ENCODE measurements at regions not wholly inside any gene's neighbourhood (a gene's known extent, or its start where the extent isn't known, plus 50 kb on each side); places are given as distances from the start of the nearest gene placed in this dataset.

DNA sequence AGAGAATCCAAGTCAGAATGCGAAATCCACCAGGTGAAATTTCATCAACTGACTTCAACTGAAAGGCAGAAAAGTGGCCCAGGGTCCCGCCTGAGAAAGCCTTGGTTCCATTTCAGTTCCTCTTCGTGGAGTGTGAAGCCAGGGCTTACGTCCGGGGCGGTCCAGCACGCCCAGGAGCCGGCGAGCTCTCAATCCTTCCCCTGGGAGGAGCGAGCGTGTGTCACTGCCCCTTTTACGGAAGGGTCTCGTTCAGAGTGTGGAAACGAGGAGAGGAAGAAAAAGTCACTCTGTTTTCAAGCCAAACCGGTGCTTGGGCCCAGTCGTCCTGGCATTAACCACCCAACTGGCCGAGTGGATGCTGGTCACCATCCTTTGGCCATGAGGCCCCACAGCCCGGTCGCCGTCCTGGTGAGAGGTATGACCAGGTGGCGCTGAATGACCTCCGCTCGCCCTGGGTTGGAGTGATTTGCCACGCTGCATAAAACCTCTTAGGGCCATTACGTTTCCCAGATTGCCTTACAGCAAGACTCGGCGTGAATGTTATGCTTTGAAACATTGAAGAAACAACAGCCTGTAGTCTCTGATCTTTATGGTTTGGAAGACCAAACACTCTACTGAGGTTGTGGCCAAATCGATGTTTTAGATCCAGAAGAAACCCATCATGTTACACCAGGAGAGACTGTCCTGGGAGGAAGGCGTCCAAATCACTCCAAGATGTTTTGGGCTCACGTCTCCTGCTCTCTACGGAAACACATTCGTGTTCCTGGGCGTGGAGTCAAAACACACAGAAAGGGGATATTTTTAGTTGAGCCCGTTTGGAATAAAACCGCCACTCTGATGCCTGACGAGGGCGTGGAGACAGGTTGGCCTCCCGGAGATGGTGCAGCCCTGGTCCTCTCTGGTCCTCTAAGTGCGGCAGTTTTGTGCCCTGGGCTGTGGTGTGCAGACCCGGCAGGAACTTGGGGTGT is 93.6 kb upstream of the ACTRT2 start (continued):
- TF ChIP-seq MAFK (IDR thresholded peaks at IDR 0.05; ENCODE audit: low read depth, low read length), result no peak

DNA sequence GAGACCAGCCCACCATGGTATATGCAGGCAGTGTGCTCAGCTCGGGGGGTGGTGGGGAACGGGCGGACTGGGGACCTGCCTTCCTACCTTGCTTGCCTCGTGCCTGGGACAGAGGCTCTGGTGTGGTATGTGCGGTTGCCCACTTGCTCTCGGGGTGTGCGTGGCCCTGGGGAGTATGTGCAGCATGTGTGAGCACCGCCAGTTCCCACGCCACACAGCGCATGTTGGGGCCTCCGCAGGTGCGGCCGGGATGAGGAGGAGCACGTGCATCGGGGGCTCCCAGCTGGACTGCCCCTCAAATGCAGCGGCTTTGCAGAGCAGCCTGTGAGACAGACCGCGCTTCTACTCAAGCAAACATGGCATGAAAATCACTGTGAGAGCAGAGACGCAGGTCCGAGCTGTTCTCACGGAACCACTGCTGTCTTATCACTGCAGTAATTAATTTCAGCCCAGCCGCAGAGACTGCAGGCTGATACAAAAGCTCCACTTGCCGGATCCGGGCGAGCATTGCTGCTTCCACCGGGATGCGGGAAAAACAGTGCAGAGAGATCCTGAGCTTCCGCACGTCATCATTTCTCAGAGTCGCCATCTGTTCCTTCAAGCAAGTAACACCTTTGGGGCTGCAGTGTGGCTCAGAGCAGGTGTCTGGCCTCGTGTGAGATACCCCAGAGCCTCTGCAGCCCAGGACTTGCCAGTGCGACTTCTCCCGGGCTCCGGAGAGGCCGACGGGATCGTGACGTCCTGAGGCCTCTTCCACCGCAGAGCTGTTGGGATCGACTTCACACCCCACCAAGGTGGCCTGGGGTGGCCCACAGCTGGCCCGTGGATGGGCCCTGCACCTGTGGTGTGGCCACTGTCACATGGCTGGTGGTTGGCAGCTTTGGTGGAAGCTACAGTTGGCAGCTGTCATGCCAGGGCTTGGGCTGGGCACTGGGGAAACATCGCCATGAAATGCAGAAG is 92.6 kb upstream of the ACTRT2 start:
- TF ChIP-seq RAD21 (IDR thresholded peaks at IDR 0.05; ENCODE audit: low read length), result no peak
- TF ChIP-seq, protein P1, sequence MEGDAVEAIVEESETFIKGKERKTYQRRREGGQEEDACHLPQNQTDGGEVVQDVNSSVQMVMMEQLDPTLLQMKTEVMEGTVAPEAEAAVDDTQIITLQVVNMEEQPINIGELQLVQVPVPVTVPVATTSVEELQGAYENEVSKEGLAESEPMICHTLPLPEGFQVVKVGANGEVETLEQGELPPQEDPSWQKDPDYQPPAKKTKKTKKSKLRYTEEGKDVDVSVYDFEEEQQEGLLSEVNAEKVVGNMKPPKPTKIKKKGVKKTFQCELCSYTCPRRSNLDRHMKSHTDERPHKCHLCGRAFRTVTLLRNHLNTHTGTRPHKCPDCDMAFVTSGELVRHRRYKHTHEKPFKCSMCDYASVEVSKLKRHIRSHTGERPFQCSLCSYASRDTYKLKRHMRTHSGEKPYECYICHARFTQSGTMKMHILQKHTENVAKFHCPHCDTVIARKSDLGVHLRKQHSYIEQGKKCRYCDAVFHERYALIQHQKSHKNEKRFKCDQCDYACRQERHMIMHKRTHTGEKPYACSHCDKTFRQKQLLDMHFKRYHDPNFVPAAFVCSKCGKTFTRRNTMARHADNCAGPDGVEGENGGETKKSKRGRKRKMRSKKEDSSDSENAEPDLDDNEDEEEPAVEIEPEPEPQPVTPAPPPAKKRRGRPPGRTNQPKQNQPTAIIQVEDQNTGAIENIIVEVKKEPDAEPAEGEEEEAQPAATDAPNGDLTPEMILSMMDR (conservative IDR thresholded peaks at IDR 0.05; ENCODE audit: low read depth, low read length), result no peak
- no peak for TF ChIP-seq POLR2A (IDR thresholded peaks at IDR 0.05; ENCODE audit: low read depth, low read length)
- no peak for TF ChIP-seq RFX5 (IDR thresholded peaks at IDR 0.05; ENCODE audit: low read depth, low read length)
- TF ChIP-seq, protein P2, sequence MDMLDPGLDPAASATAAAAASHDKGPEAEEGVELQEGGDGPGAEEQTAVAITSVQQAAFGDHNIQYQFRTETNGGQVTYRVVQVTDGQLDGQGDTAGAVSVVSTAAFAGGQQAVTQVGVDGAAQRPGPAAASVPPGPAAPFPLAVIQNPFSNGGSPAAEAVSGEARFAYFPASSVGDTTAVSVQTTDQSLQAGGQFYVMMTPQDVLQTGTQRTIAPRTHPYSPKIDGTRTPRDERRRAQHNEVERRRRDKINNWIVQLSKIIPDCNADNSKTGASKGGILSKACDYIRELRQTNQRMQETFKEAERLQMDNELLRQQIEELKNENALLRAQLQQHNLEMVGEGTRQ (IDR thresholded peaks at IDR 0.05; ENCODE audit: low read depth, low read length), result no peak
- Histone ChIP-seq H3K27me3 (ENCODE audit: control insufficient read depth, insufficient read depth, low read length) (no peaks in the 10 kb centered on the region), H2AK9ac (replicated peaks; ENCODE audit: low read depth, low read length, poor library complexity) (no peak overlapping the region), H3K4me2 (ENCODE audit: low read depth, low read length) (no peak overlapping the region), H2AFZ (replicated peaks; ENCODE audit: low read length, poor library complexity) (no peak overlapping the region), H3K56ac (ENCODE audit: extremely low read depth, insufficient read depth, low read length) (no peak overlapping the region), H4K8ac (ENCODE audit: low read depth in 2 of 2, low read length in 2 of 2) (no peak overlapping the region), H3K79me1 (ENCODE audit: low read depth in 1 of 2, low read length in 2 of 2) (no peaks in the 10 kb centered on the region), H3K9me1 (ENCODE audit: insufficient read depth, low read length) (no peaks in the 10 kb centered on the region), H2BK20ac (ENCODE audit: low read depth, low read length) (no peak overlapping the region), H3K4ac (ENCODE audit: low read depth, low read length) (no peak overlapping the region), H3K14ac (replicated peaks; ENCODE audit: low read depth, low read length) (no peak overlapping the region), H3K27ac (ENCODE audit: insufficient read depth, low read length) (no peak overlapping the region), H3K9me3 (ENCODE audit: control insufficient read depth, insufficient read depth, low read length) (peaks cover 75% of the 10 kb centered on the region), H2AK5ac (ENCODE audit: low read depth, low read length) (no peak overlapping the region), H2BK15ac (ENCODE audit: low read depth, low read length) (no peak overlapping the region), H2BK120ac (ENCODE audit: low read depth, low read length) (no peak overlapping the region), H3K36me3 (ENCODE audit: control insufficient read depth, insufficient read depth, low read length) (no peaks in the 10 kb centered on the region), H3K18ac (ENCODE audit: low read depth, low read length) (no peak overlapping the region), H4K91ac (ENCODE audit: insufficient read depth, low read depth, low read length) (no peak overlapping the region), H4K5ac (ENCODE audit: low read depth, low read length) (no peak overlapping the region), H3K4me1 (ENCODE audit: control insufficient read depth, insufficient read depth, low read length) (no peaks in the 10 kb centered on the region), H3K23ac (ENCODE audit: low read depth, low read length) (no peak overlapping the region), H3K4me3 (ENCODE audit: insufficient read depth, low read depth, low read length) (no peak overlapping the region), H4K20me1 (ENCODE audit: insufficient read depth, low read length) (no peaks in the 10 kb centered on the region), H2BK5ac (ENCODE audit: low read depth, low read length, poor library complexity, severe bottlenecking) (no peak overlapping the region), H3K9ac (ENCODE audit: low read depth, low read length) (no peak overlapping the region)
- intact Hi-C loops (cut with micrococcal nuclease) (no loop called here), in situ Hi-C loops (cut with MboI; ENCODE audit: low sequenced_read_pairs) (no loop called here), dilution Hi-C loops (cut with HindIII; ENCODE audit: low sequenced_read_pairs, unreplicated experiment) (no loop called here)
- ChIA-PET POLR2A (ENCODE audit: unreplicated experiment) (no interaction called here), CTCF (no interaction called here)
- DNase-seq, result no peak
- BruUV-seq (replicated peaks), result no TSS peak
- 49% methylated on average over 14 of the region's 42 CpGs; no CpG with 5 or more reads in 1 of the 2 experiments for WGBS, 2 experiments (ENCODE audit: extremely low coverage in 2 of 2, insufficient read length in 1 of 2)
- ATAC-seq (ENCODE audit: low read depth), result no peak

Data from IMR-90 (cell line).